ENCODE measurements at regions not wholly inside any gene's neighbourhood (a gene's known extent, or its start where the extent isn't known, plus 50 kb on each side); places are given as distances from the start of the nearest gene placed in this dataset.
"Not testable (repeated sequence)": the region's sequence is repeated elsewhere in the genome, so short reads cannot be mapped to it uniquely, and the experiment has no call there.

- no peak for DNase-seq (ENCODE audit: low read depth in 2 of 2)
These were observed 1306.7 kb upstream of the TMEM132C start for GRCh38 chr12:126960221-126960620.

GRCh38 chr12:126960709-126961108, 1306.3 kb upstream of the TMEM132C start:
- DNase-seq (ENCODE audit: low read depth in 2 of 2): no peak

DNA sequence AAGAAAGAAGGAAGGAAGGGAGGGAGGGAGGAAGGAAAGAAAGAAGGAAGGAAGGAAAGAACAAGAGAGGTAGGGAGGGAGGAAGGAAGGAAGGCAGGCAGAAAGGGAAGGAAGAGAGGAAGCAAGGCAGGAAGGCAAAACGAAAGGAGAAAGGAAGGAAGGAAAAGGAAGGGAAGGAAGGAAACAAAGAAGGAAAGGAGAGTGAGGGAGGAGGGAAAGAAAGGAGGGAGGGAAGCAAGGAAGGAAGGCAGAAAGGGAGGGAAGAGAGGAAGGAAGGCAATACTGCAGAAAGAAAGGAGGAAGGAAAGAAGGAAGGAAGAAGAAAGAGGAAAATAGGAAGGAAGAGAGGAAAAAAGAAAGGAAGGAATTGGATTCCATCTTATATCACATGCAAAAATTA, 1303.1 kb upstream of the TMEM132C start:
- DNase-seq (ENCODE audit: low read depth in 2 of 2): no peak

- DNase-seq (ENCODE audit: low read depth in 2 of 2): no peak
These were observed 1300.5 kb upstream of the TMEM132C start for GRCh38 chr12:126966498-126966897.

GRCh38 chr12:126967152-126967551, 1299.8 kb upstream of the TMEM132C start:
- DNase-seq (ENCODE audit: low read depth in 2 of 2): no peak

DNA sequence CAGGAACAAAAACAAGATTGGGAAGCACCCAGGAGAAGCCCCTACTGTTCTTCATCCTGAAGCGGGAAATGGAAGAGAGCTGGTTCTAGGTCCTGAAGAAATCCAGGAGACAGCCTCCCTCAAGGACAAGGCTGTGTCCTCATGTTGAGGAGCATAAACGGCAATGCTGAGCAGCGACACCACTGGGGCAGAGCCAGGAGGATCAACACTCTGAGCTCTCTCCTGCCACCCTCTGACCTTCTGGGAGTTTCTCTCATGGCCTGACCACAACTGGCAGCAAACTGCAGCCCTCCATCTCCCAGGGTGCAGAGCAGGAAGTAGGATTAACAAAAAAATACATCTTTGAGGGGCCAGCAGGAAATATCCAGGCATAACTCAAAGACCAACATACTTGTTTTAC, 1292.2 kb upstream of the TMEM132C start:
- DNase-seq (ENCODE audit: low read depth in 2 of 2): no peak

GRCh38 chr12:126976579-126976978, 1290.4 kb upstream of the TMEM132C start:
- DNase-seq (ENCODE audit: low read depth in 2 of 2): no peak

DNA sequence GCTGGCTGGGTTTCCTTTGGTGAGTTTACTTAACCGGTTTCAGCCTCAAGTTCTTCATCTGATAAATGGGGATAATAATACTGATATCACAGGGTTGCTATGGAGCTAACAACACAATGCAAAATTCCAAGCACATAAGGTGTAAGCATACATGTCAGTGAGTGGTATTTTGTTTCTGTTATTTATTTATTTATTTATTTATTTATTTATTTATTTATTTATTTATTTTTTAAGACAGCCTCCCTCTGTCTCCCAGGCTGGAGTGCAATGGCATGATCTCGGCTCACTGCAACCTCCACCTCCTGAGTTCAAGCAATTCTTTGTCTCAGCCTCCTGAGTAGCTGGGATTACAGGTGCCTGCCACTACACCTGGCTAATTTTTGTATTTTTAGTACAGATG, 1287.4 kb upstream of the TMEM132C start:
- not testable (repeated sequence) for DNase-seq (ENCODE audit: low read depth in 2 of 2)

DNA sequence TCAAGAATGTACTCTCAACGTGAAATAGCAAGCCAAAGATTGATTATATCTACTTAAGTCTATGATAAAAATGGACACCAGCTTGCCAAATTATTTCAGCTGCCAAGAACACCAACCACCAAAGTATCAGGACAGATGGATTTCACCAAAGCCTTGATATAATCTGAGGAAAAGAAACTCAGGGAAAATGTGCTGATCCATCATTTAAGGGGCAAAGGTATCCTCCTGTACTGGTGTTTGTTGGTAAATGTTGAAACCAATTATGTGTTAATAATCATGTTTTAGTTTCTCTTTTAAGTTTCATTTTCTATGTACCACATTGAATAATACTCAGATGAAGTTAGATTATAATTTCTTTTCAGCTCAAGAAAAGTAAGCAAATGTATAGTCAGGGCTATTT, 1284.3 kb upstream of the TMEM132C start:
- DNase-seq (ENCODE audit: low read depth in 2 of 2): no peak

- DNase-seq (ENCODE audit: low read depth in 2 of 2): not testable (repeated sequence)
These were observed 1283.2 kb upstream of the TMEM132C start for GRCh38 chr12:126983735-126984134.

GRCh38 chr12:126985663-126986062, 1281.3 kb upstream of the TMEM132C start:
- not testable (repeated sequence) for DNase-seq (ENCODE audit: low read depth in 2 of 2)

- no peak for DNase-seq (ENCODE audit: low read depth in 2 of 2)
These were observed 1277.4 kb upstream of the TMEM132C start for GRCh38 chr12:126989532-126989931.

GRCh38 chr12:126993898-126994297, 1273.1 kb upstream of the TMEM132C start:
- DNase-seq (ENCODE audit: low read depth in 2 of 2): no peak

- DNase-seq (ENCODE audit: low read depth in 2 of 2): no peak
These were observed 1272.4 kb upstream of the TMEM132C start for GRCh38 chr12:126994599-126994998.

GRCh38 chr12:126998031-126998430, 1268.9 kb upstream of the TMEM132C start:
- no peak for DNase-seq (ENCODE audit: low read depth in 2 of 2)

- no peak for DNase-seq (ENCODE audit: low read depth in 2 of 2)
These were observed 1268.2 kb upstream of the TMEM132C start for GRCh38 chr12:126998747-126999285.

DNA sequence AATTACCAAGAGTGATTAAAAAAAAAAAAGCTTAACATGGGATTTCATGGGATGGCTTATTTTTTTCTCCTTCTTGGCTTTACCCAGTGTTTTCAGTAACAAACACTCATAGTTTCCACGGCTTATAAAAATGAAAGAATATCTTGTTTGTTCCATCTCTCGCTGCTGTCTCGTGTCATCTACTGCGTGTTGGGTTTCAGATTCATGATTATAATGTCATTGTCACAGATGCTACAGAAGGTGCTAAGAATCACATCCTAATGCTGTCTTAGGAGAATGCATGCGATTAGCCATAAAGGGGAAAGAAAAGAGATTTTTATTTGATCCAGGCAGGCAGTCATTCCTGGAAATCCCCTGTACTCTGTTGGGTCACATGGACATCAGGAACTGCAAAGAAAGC, 1267.6 kb upstream of the TMEM132C start:
- no peak for DNase-seq (ENCODE audit: low read depth in 2 of 2)

GRCh38 chr12:127005406-127005805, 1261.6 kb upstream of the TMEM132C start:
- no peak for DNase-seq (ENCODE audit: low read depth in 2 of 2)

DNA sequence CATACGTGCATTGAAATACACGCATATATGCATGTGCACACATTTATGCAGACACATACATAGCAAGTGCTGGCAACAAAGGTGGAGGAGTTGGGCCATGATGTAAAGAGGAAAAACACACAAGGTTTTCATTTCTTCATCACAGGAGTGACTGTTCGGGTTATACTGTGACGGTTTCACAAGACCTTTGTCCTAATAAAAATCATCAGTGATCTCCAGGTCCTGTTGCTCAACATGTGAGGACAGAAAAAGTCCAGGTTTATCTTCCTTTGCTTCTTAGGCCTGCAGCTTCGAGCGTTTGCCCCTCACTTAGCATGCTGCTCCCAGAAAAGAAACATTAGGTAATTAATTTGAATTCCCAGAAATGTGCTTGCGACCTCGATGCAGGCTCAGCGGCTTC, 1260.0 kb upstream of the TMEM132C start:
- DNase-seq (ENCODE audit: low read depth in 2 of 2): no peak

- DNase-seq (ENCODE audit: low read depth in 2 of 2): no peak
These were observed 1258.1 kb upstream of the TMEM132C start for GRCh38 chr12:127008755-127009403.

- DNase-seq (ENCODE audit: low read depth in 2 of 2): no peak
These were observed 1254.9 kb upstream of the TMEM132C start for GRCh38 chr12:127012109-127012508.

DNA sequence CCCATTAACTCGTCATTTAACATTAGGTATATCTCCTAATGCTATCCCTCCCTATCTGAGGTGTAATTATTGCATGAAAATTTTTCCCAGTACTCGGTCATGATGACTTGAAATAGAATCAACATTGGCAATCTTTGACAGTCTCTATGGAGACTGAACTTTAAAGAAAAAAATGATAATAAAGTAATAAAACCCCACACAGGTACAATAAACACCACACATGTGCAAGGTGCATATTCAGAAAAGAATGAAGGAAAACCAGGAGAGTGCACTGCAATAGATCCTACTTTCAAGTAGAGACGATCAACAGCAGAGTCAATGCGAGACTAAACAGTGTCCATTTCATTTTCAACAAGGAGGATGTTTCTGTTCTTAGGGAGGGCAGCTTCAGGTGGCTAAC, 1253.8 kb upstream of the TMEM132C start:
- DNase-seq (ENCODE audit: low read depth in 2 of 2): no peak

DNA sequence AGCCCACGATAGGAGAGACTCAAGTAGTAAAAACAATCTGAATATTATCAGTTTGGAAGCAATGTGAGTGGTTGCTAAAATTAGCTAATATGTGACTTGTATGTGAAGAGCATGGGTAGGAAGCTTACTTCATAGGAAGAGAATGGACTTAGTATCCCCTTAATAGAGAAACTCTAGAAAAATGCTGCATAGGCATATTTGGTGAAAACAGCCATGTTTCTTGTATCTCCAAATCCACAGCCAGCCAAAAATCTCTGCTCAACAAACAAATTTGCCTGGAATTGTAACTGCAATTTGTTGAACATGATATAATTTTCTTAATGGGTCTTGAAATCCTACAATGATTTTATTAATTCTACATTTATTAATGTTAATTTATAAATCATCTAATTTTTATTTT, 1252.9 kb upstream of the TMEM132C start:
- DNase-seq (ENCODE audit: low read depth in 2 of 2): no peak

DNA sequence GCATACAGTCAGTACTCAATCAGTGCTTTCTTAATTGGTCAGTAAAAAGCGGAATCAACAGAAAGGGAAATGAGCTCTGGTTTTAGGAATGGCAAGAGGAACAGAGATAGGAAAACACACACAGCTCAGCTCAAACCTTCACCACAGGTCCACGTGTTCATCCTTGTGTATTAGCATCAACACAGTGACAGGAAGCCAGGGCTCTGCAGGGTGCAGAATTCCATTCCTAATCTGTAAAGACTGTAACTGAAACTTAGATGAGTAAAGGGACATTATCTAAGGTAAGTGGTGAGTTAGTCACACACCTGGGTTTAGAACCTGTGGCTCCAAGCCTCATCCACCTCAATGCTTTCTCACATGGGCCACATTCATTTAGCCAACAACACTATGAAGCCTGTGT, 1242.2 kb upstream of the TMEM132C start:
- DNase-seq (ENCODE audit: low read depth in 2 of 2): no peak
